ENCODE measurements at regions not wholly inside any gene's neighbourhood (a gene's known extent, or its start where the extent isn't known, plus 50 kb on each side); places are given as distances from the start of the nearest gene placed in this dataset.

DNA sequence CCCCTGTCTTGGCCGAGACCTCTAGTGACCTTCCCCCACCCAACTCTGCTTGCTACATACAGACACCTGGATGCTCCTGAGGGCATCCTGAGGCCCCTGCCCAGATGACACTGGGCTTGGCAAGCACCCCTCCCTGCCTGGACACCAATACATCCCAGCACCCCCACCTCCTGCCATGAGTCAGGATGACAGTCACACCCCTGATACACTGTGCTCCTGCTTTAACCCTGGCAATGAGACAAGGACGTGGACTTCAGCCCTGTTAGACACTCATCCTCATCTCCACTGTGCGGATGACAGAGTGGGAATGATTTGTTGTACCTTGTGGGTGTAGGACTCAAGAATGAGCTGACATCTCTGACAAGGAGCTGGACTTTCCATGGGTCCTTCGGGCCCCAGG is 186.3 kb upstream of the ADCY1 start:
- TF ChIP-seq, protein P1, sequence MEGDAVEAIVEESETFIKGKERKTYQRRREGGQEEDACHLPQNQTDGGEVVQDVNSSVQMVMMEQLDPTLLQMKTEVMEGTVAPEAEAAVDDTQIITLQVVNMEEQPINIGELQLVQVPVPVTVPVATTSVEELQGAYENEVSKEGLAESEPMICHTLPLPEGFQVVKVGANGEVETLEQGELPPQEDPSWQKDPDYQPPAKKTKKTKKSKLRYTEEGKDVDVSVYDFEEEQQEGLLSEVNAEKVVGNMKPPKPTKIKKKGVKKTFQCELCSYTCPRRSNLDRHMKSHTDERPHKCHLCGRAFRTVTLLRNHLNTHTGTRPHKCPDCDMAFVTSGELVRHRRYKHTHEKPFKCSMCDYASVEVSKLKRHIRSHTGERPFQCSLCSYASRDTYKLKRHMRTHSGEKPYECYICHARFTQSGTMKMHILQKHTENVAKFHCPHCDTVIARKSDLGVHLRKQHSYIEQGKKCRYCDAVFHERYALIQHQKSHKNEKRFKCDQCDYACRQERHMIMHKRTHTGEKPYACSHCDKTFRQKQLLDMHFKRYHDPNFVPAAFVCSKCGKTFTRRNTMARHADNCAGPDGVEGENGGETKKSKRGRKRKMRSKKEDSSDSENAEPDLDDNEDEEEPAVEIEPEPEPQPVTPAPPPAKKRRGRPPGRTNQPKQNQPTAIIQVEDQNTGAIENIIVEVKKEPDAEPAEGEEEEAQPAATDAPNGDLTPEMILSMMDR (IDR thresholded peaks at IDR 0.05) = no peak

DNA sequence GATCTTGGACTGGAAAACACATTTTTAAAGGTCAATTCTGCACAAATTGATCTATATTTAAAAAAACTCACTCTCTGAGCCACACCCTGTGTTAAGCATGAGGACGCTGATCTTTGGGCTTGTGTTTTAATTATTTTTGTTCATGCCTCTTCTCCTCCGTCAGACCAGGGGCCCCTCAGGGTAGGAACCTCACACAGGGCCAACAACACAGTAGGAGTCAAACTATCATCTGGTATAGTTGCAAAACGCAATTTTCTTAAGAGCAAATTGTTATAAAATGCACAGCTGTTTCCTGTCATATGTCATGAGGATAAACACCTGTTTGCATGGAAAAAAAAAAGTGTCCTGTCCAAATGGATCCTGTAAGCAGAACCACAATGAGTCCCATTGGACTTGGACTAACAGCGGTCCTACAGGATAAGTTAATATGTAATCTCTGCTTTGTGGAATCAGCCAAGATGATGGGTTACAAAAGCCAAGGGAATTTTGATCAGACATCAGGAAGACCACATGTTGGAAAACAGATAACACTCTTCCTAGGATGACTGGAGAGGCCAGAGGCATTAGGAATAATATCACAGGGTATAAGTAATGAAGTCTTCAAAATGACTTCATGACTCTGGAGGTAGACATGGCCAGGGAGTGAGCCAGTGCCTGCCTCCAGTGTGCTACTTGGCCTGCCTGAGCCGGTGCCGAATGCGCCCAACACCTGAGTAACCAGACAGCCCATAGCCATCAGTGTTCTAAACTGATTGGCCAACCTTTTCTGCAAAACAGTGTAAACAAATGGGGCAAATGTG is 184.9 kb upstream of the ADCY1 start:
- TF ChIP-seq, protein P1 (IDR thresholded peaks at IDR 0.05) = no peak

DNA sequence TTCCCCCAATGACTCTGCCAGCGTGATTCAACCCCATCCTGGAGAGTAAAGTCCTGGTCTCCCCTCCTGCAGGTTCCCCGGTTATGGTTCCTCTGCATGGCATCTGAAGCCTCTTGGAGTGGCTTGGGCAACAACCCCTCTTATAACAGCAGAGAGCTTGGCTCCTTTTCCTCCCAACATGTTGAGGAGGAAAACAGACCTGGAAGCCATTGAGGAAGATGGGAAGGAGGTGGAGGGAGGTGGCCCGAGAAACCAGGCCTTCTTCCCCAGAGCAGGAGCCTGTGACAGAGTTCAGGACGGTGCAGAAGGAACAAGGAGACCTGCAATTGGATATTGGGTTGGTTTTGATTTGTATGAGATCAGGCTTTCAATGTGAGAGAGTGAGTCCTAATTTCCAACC is 184.0 kb upstream of the ADCY1 start:
- TF ChIP-seq, protein P1 (IDR thresholded peaks at IDR 0.05) = no peak

DNA sequence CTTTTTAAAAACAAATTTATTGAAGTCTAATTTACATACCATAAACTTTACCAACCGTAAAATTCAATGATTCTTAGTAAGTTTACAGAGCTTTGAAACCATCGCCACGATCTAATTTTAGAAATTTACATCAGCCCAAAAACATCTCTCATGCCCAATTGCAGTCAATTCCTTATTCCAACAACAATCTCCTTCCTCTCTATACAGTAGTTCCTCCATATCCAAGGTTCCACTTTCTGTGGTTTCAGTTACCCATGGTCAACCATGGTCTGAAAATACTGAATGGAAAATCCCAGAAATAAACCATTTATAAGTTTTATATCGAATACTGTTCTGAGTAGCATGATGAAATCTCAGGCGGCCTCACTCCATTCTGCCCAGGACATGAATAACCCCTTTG is 183.4 kb upstream of the ADCY1 start:
- TF ChIP-seq, protein P1 (IDR thresholded peaks at IDR 0.05) = no peak

DNA sequence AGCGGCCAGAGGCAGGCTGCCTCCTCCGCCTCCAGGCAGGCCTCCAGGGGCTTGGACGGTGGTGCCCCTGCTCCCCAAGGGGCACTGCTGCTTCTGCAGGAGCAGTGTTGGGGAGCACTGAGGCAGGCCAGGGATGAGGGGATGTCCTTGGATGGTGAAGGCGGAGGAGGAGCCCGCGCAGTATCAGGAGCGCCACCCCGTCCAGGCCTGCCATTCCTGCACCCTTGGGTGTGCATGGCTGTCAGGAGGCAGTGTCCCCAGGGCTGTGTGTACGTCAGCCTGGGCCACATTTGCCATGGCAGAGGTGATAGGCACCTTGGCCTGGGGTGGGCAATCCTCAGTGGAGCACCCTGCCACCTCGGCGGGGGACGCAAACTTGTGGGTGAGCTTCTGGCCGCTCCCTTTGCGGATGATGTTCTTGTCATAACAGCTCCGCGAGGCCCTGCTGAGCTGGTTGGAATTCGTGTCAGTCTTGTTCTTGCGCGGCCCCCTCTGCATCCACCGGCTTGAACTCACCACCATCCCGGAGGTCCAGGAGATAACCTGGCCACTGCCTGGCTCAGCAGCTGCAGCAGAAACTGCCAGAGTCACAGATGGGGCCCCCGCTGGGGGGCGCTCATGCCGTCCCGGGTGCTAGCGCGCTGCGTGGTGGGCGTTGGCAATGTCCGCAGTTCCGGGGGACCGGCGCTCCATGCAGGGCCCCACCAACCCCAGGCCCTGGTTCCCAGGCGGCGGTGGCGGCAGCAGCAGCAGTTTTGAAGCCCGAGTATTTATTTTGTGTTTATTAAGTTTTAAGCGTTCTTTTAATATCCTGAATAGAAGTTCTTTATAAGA is 182.3 kb upstream of the ADCY1 start:
- TF ChIP-seq, protein P1 (IDR thresholded peaks at IDR 0.05) = no peak; the same call in 1 of the 2 replicates

DNA sequence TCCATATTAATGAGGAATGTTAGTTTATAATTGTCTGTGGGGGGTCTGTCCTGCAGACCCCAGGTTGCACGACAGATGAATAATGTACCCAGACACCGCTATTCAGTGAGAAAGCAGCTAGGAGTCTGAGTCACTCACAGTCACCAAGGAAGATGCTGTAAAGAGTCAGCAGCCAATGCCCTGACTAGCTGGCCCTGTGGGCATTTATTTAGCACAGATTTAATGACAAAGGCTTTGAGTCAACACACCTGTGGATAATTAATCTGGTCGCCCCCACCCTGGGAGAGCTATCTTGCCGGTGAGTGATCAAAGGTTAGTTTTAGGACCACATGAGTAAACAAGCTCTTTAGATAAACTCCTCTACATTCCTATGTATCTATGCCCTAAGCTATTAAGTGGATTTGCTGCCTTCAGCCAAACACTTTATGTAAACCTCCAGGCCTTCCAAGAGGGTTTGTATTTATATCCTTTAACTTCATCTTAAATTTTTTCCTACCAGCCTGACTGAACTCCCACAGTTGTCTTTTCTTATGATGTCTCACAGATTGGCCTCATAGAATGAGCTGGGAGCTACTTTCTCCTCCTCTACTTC is 180.0 kb upstream of the ADCY1 start:
- TF ChIP-seq, protein P1 (IDR thresholded peaks at IDR 0.05) = no peak

DNA sequence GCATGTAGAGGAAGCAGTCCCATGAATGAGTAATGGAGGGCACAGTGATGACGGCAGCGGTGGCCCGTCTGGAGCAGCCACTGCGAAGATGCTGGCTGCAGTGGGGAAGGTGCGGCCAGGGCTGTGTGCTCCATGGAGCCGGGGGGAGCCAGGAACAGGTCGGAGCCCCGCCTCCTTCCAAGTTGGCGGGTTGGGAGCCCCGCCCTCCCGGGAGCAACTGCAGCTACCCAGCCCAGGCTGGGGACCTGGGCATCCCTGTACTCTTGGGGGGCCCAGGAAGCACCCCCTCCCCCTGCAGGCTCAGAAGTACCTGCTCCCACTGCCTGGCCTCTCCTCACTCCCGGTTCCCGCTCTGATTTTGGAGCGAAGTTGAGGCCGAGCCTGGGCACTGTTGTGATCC is 175.1 kb upstream of the ADCY1 start:
- TF ChIP-seq, protein P1 (IDR thresholded peaks at IDR 0.05) = no peak

All from LNCAP (cell line).